Endodermal cell (in vitro differentiated cells): ENCODE measurements at regions not wholly inside any gene's neighbourhood (a gene's known extent, or its start where the extent isn't known, plus 50 kb on each side); places are given as distances from the start of the nearest gene placed in this dataset.

Experiments
- DNase-seq: peaks from one replicate; pipeline ENCODE4 v3.0.0-alpha.2; 2017
- H3K27ac ChIP-seq: 2 replicates; pipeline ENCODE4 v1.5.1; 2013; ENCODE audit warnings: mild to moderate bottlenecking, low read depth, low read length, moderate library complexity
- H3K27me3 ChIP-seq: 2 replicates; pipeline ENCODE4 v1.6.1; 2013; ENCODE audit warnings: mild to moderate bottlenecking, low read length, moderate library complexity; ENCODE audit not compliant: insufficient read depth, control insufficient read depth, poor library complexity, severe bottlenecking
- H3K36me3 ChIP-seq: 2 replicates; pipeline ENCODE4 v1.7.0; 2013; ENCODE audit warnings: mild to moderate bottlenecking, low read length, moderate library complexity; ENCODE audit not compliant: control insufficient read depth, insufficient read depth
- H3K4me1 ChIP-seq: one replicate; pipeline ENCODE4 v1.7.0; 2013; ENCODE audit warnings: low read length; ENCODE audit not compliant: control insufficient read depth, insufficient read depth
- H3K4me3 ChIP-seq: 2 replicates; pipeline ENCODE4 v1.5.1; 2013; ENCODE audit warnings: mild to moderate bottlenecking, low read length, moderate library complexity
- H3K9ac ChIP-seq: 2 replicates; pipeline ENCODE4 v1.6.1; 2013; ENCODE audit warnings: mild to moderate bottlenecking, low read length, moderate library complexity; ENCODE audit not compliant: poor library complexity, severe bottlenecking; ENCODE audit errors: extremely low read depth
- H3K9me3 ChIP-seq: 2 replicates; pipeline ENCODE4 v1.6.1; 2013; ENCODE audit warnings: mild to moderate bottlenecking, low read length, moderate library complexity; ENCODE audit not compliant: control insufficient read depth
- H3K27ac Mint-ChIP-seq: 2 replicates; pipeline ENCODE4 v1.8.0; 2020; ENCODE audit warnings: mixed read lengths
- H3K27me3 Mint-ChIP-seq: 2 replicates; pipeline ENCODE4 v1.8.0; 2021; ENCODE audit warnings: mild to moderate bottlenecking, mixed read lengths; ENCODE audit not compliant: insufficient read depth
- H3K36me3 Mint-ChIP-seq: 2 replicates; pipeline ENCODE4 v1.8.0; 2020; ENCODE audit warnings: low read depth, mixed read lengths
- H3K4me1 Mint-ChIP-seq: 2 replicates; pipeline ENCODE4 v1.8.0; 2020; ENCODE audit warnings: mixed read lengths
- H3K4me3 Mint-ChIP-seq: 2 replicates; pipeline ENCODE4 v1.8.0; 2020; ENCODE audit warnings: mild to moderate bottlenecking, moderate library complexity, mixed read lengths
- H3K9me3 Mint-ChIP-seq: 2 replicates; pipeline ENCODE4 v1.8.0; 2020; ENCODE audit warnings: mild to moderate bottlenecking, mixed read lengths
- CTCF ChIP-seq: fragments of 200-600 bp; sonication (generic); conservative IDR thresholded peaks from 2 replicates; pipeline ENCODE4 v1.5.0; 2021; ENCODE audit warnings: antibody characterized with exemption, mild to moderate bottlenecking
- WGBS, 2 experiments: methylation state at CpG; one replicate each; pipeline versions ENCODE4 v1.1.5 to v1.1.7; 2013; ENCODE audit warnings: missing lambda C conversion rate in 2 of 2, mixed read lengths in 1 of 2; ENCODE audit not compliant: insufficient coverage in 1 of 2, insufficient read length in 1 of 2; 5-methylcytosine and 5-hydroxymethylcytosine counted together

DNA sequence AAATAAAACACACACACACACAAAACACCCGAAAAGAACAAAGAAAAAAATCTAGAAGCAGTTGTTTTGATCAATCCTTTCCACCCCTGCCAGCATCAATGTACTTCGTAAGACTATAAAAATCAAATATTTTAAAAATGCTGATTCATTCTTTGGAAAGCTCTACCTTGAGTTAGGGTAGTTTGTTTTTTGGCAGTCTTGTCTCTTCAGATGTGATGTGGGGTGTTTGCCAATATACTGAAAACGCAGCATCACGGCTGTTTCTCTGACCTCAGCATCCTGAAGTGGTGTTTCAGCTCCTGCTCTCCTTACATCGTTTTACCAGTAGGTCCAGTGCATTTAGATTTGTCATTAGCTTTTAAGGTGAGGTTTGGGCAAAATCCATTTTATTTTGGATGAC is 526.0 kb downstream of the UTRN start:
- H3K27ac ChIP-seq, result no peak overlapping the region
- no peak overlapping the region for H3K4me3 ChIP-seq
- no peaks in the 10 kb centered on the region for H3K27me3 ChIP-seq
- Mint-ChIP-seq H3K36me3 (peaks cover 13% of the 10 kb centered on the region), H3K4me1 (peaks cover 24% of the 10 kb centered on the region), H3K27me3 (no peaks in the 10 kb centered on the region), H3K4me3 (no peak overlapping the region), H3K27ac (no peak overlapping the region), H3K9me3 (peaks cover 5% of the 10 kb centered on the region)
- DNase-seq, result no peak
- H3K36me3 ChIP-seq, result peaks cover 9% of the 10 kb centered on the region
- TF ChIP-seq CTCF, result no peak
- no peak overlapping the region for H3K9ac ChIP-seq
- no peaks in the 10 kb centered on the region for H3K9me3 ChIP-seq
- no peaks in the 10 kb centered on the region for H3K4me1 ChIP-seq
- 96% methylated on average over 5 of the region's 5 CpGs; no CpG with 5 or more reads in 1 of the 2 experiments for WGBS, 2 experiments

- TF ChIP-seq CTCF, result no peak
- no CpG with 5 or more reads among the region's 1 CpG for WGBS, 2 experiments
- Mint-ChIP-seq H3K36me3 (peaks cover 16% of the 10 kb centered on the region), H3K27ac (no peak overlapping the region), H3K27me3 (no peaks in the 10 kb centered on the region), H3K4me1 (peaks cover 26% of the 10 kb centered on the region), H3K9me3 (peaks cover 5% of the 10 kb centered on the region), H3K4me3 (no peak overlapping the region)
- H3K36me3 ChIP-seq, result peaks cover 13% of the 10 kb centered on the region
- no peaks in the 10 kb centered on the region for H3K27me3 ChIP-seq
- DNase-seq, result no peak
- no peaks in the 10 kb centered on the region for H3K9me3 ChIP-seq
- H3K27ac ChIP-seq, result no peak overlapping the region
- H3K4me3 ChIP-seq, result no peak overlapping the region
- H3K4me1 ChIP-seq, result no peaks in the 10 kb centered on the region
- no peak overlapping the region for H3K9ac ChIP-seq
Observed at GRCh38 chr6:144816936-144817335, 531.8 kb downstream of the UTRN start.

- 80% methylated on average over 1 of the region's 1 CpG; no CpG with 5 or more reads in 1 of the 2 experiments for WGBS, 2 experiments
- peaks cover 8% of the 10 kb centered on the region for H3K36me3 Mint-ChIP-seq
Observed at GRCh38 chr6:144820270-144820669, 535.1 kb downstream of the UTRN start.

More at GRCh38 chr6:144820270-144820669, 535.1 kb downstream of the UTRN start:
- no peak overlapping the region for H3K4me3 Mint-ChIP-seq
- no peak for DNase-seq
- no peak for TF ChIP-seq CTCF
- H3K27ac ChIP-seq, result no peak overlapping the region
- H3K9me3 Mint-ChIP-seq, result peaks cover 6% of the 10 kb centered on the region
- H3K27me3 ChIP-seq, result no peaks in the 10 kb centered on the region
- no peaks in the 10 kb centered on the region for H3K9me3 ChIP-seq
- no peak overlapping the region for H3K9ac ChIP-seq
- no peaks in the 10 kb centered on the region for H3K4me1 ChIP-seq
- H3K27me3 Mint-ChIP-seq, result no peaks in the 10 kb centered on the region
- H3K4me1 Mint-ChIP-seq, result peaks cover 21% of the 10 kb centered on the region
- H3K36me3 ChIP-seq, result peaks cover 10% of the 10 kb centered on the region
- no peak overlapping the region for H3K4me3 ChIP-seq
- no peak overlapping the region for H3K27ac Mint-ChIP-seq
